PC-3 (cell line): ENCODE measurements at regions not wholly inside any gene's neighbourhood (a gene's known extent, or its start where the extent isn't known, plus 50 kb on each side); places are given as distances from the start of the nearest gene placed in this dataset.

Experiments
- ATAC-seq: fragments of 200-7000 bp; cut with Tn5 transposase; 2 replicates; pipeline ENCODE4 v1.9.1; 2020; ENCODE audit warnings: mild to moderate bottlenecking, moderate library complexity
- BruUV-seq: library from RNA; stranded (reverse); fragments of 400-500 nt; replicated peaks from 2 replicates; lab custom pipeline; 2021; lab: Mats Ljungman, UMichigan
- CTCF ChIA-PET: fragments of 300-600 bp; sonication (Branson Sonifier 250); formaldehyde crosslinking; loops from one replicate; lab custom pipeline; 2022; ENCODE audit warnings: antibody characterized with exemption; lab: Charles Lee
- POLR2A ChIA-PET: fragments of 300-600 bp; sonication (Branson Sonifier 250); formaldehyde crosslinking; loops from one replicate; lab custom pipeline; 2022; ENCODE audit warnings: antibody characterized with exemption; ENCODE audit not compliant: unreplicated experiment; lab: Charles Lee
- DNase-seq: peaks from one replicate; pipeline ENCODE4 v3.0.0-alpha.2; 2015
- H2AFZ ChIP-seq: fragments of 300-600 bp; sonication (generic); 2 replicates; pipeline ENCODE4 v1.6.0; 2016; ENCODE audit warnings: antibody characterized with exemption, low read length
- H3F3A ChIP-seq: fragments of 300-600 bp; sonication (generic); one replicate; pipeline ENCODE4 v1.6.0; 2017; ENCODE audit warnings: antibody characterized with exemption, low read length, control low read depth, mild to moderate bottlenecking; ENCODE audit not compliant: unreplicated experiment
- H3K27ac ChIP-seq: fragments of 300-600 bp; sonication (generic); 2 replicates; pipeline ENCODE4 v1.5.1; 2016; ENCODE audit warnings: mild to moderate bottlenecking, low read length
- H3K27me3 ChIP-seq: fragments of 300-600 bp; sonication (generic); 2 replicates; pipeline ENCODE4 v1.6.1; 2016; ENCODE audit warnings: low read length, mixed read lengths
- H3K36me3 ChIP-seq: fragments of 300-600 bp; sonication (generic); 2 replicates; pipeline ENCODE4 v1.6.1; 2016; ENCODE audit warnings: low read depth, mixed run types, low read length, mixed read lengths
- H3K4me1 ChIP-seq: fragments of 300-600 bp; sonication (generic); 2 replicates; pipeline ENCODE4 v1.5.1; 2016; ENCODE audit warnings: low read length; ENCODE audit not compliant: insufficient read depth
- H3K4me2 ChIP-seq: fragments of 300-600 bp; sonication (generic); 2 replicates; pipeline ENCODE4 v1.6.0; 2016; ENCODE audit warnings: low read length
- H3K4me3 ChIP-seq: fragments of 300-600 bp; sonication (generic); 2 replicates; pipeline ENCODE4 v1.5.1; 2016; ENCODE audit warnings: mild to moderate bottlenecking, low read length, mixed read lengths
- H3K79me2 ChIP-seq: fragments of 300-600 bp; sonication (generic); 2 replicates; pipeline ENCODE4 v1.6.1; 2017; ENCODE audit warnings: low read length, mixed read lengths
- H3K9ac ChIP-seq: fragments of 300-600 bp; sonication (generic); 2 replicates; pipeline ENCODE4 v1.6.0; 2016; ENCODE audit warnings: mild to moderate bottlenecking, low read length
- H3K9me2 ChIP-seq: fragments of 300-600 bp; sonication (generic); replicated peaks from 2 replicates; pipeline ENCODE4 v1.6.1; 2016; ENCODE audit warnings: mixed run types, low read length, mixed read lengths
- H3K9me3 ChIP-seq: fragments of 300-600 bp; sonication (generic); 2 replicates; pipeline ENCODE4 v1.6.1; 2016; ENCODE audit warnings: low read length, mixed read lengths
- H4K20me1 ChIP-seq: fragments of 300-600 bp; sonication (generic); 2 replicates; pipeline ENCODE4 v1.6.1; 2016; ENCODE audit warnings: low read length, mixed read lengths
- CTCF ChIP-seq: fragments of 300-600 bp; sonication (generic); conservative IDR thresholded peaks from 2 replicates; pipeline ENCODE4 v1.5.1; 2017; ENCODE audit warnings: antibody characterized with exemption, low read depth, mild to moderate bottlenecking, low read length
- EZH2 ChIP-seq: fragments of 300-600 bp; sonication (generic); IDR thresholded peaks from one replicate; pipeline ENCODE4 v1.6.1; 2017; ENCODE audit warnings: antibody characterized with exemption, mild to moderate bottlenecking, low read length; ENCODE audit not compliant: unreplicated experiment
- EZH2phosphoT487 ChIP-seq: fragments of 300-600 bp; sonication (generic); IDR thresholded peaks from 2 replicates; pipeline ENCODE4 v1.6.1; 2018; ENCODE audit warnings: mild to moderate bottlenecking, antibody characterized with exemption, low read length, borderline replicate concordance
- intact Hi-C: fragments of 100-400 bp; cut with micrococcal nuclease; formaldehyde crosslinking; loops from 2 replicates; pipeline ENCODE4 v1.9.0; 2023

- POLR2A ChIA-PET: interaction anchor here (0.5 to 0.7 kb wide), 4 partner anchors 9 to 197 kb away, joined by 3 to 4 read pairs (median 3); no protein-coding TSS in a partner anchor
- ATAC-seq: peak; percentile 80
These were observed 90.2 kb downstream of the KCTD12 start for GRCh38 chr13:76795701-76796695.

GRCh38 chr13:76792731-76793347 lies 93.4 kb downstream of the KCTD12 start:
- ChIA-PET POLR2A (no interaction called here), CTCF (no interaction called here)
- Histone ChIP-seq H3K9me2 (no peaks in the 10 kb centered on the region), H3K4me1 (peaks cover 14% of the 10 kb centered on the region; the same call in 1 of the 2 replicates), H3K9me3 (no peaks in the 10 kb centered on the region), H3K36me3 (no peaks in the 10 kb centered on the region), H3K4me3 (no peak overlapping the region), H3K9ac (no peak overlapping the region), H4K20me1 (no peaks in the 10 kb centered on the region), H2AFZ (no peak overlapping the region), H3K27me3 (no peaks in the 10 kb centered on the region), H3K27ac (0 out of 2 replicates have a peak overlapping the region, but pooled peaks have one; percentile 11), H3F3A (no peaks in the 10 kb centered on the region), H3K79me2 (no peaks in the 10 kb centered on the region), H3K4me2 (no peak overlapping the region)
- no TSS peak for BruUV-seq
- TF ChIP-seq EZH2phosphoT487: no peak
- no peak for TF ChIP-seq CTCF
- TF ChIP-seq EZH2: no peak
- DNase-seq (peak; percentile 43), ATAC-seq (peak; percentile 30; the same call in 1 of the 2 replicates)
- intact Hi-C loops: no loop called here

More at GRCh38 chr13:76795701-76796695, 90.2 kb downstream of the KCTD12 start:
- H3K9me2 ChIP-seq: no peaks in the 10 kb centered on the region
- H3K27me3 ChIP-seq: no peaks in the 10 kb centered on the region
- BruUV-seq: no TSS peak
- H4K20me1 ChIP-seq: no peaks in the 10 kb centered on the region
- CTCF ChIA-PET: interaction anchor here (0.6 kb wide), 1 partner anchor 198 kb away, joined by 3 read pairs; no protein-coding TSS in a partner anchor
- H3K4me3 ChIP-seq: no peak overlapping the region
- H3K9me3 ChIP-seq: no peaks in the 10 kb centered on the region
- no peak overlapping the region for H2AFZ ChIP-seq
- peaks cover 14% of the 10 kb centered on the region; the same call in 1 of the 2 replicates for H3K4me1 ChIP-seq
- intact Hi-C loops: loop anchor here (5.0 kb wide), 1 partner anchor 124 kb away; no protein-coding TSS in a partner anchor
- no peaks in the 10 kb centered on the region for H3K79me2 ChIP-seq
- H3F3A ChIP-seq: no peaks in the 10 kb centered on the region
- TF ChIP-seq EZH2phosphoT487 (no peak), CTCF (no peak), EZH2 (no peak)
- H3K4me2 ChIP-seq: peak overlapping the region; percentile 17; the same call in 1 of the 2 replicates
- peak overlapping the region; percentile 42 for H3K9ac ChIP-seq
- peak overlapping the region; percentile 74 for H3K27ac ChIP-seq
- peak; percentile 55 for DNase-seq
- H3K36me3 ChIP-seq: no peaks in the 10 kb centered on the region
